ENCODE measurements at regions not wholly inside any gene's neighbourhood (a gene's known extent, or its start where the extent isn't known, plus 50 kb on each side); places are given as distances from the start of the nearest gene placed in this dataset.

- TF ChIP-seq, protein P1, sequence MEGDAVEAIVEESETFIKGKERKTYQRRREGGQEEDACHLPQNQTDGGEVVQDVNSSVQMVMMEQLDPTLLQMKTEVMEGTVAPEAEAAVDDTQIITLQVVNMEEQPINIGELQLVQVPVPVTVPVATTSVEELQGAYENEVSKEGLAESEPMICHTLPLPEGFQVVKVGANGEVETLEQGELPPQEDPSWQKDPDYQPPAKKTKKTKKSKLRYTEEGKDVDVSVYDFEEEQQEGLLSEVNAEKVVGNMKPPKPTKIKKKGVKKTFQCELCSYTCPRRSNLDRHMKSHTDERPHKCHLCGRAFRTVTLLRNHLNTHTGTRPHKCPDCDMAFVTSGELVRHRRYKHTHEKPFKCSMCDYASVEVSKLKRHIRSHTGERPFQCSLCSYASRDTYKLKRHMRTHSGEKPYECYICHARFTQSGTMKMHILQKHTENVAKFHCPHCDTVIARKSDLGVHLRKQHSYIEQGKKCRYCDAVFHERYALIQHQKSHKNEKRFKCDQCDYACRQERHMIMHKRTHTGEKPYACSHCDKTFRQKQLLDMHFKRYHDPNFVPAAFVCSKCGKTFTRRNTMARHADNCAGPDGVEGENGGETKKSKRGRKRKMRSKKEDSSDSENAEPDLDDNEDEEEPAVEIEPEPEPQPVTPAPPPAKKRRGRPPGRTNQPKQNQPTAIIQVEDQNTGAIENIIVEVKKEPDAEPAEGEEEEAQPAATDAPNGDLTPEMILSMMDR (IDR thresholded peaks at IDR 0.05; ENCODE audit: low read length) = no peak
- TF ChIP-seq EZH2 (optimal IDR thresholded peaks at IDR 0.05; ENCODE audit: low read depth, low read length) = no peak
Measured at GRCh38 chr12:73308747-73309146, 1036.6 kb downstream of the TRHDE start.

Data from MM.1S (cell line).